Endodermal cell (in vitro differentiated cells): ENCODE measurements at regions not wholly inside any gene's neighbourhood (a gene's known extent, or its start where the extent isn't known, plus 50 kb on each side); places are given as distances from the start of the nearest gene placed in this dataset.
A peak's percentile ranks its signal among the peaks of the same experiment; 100 is the strongest.

ENCODE experiments used
- DNase-seq: peaks from one replicate; pipeline ENCODE4 v3.0.0-alpha.2; 2017
- H3K27ac ChIP-seq: 2 replicates; pipeline ENCODE4 v1.5.1; 2013; ENCODE audit warnings: mild to moderate bottlenecking, low read depth, low read length, moderate library complexity
- H3K27me3 ChIP-seq: 2 replicates; pipeline ENCODE4 v1.6.1; 2013; ENCODE audit warnings: mild to moderate bottlenecking, low read length, moderate library complexity; ENCODE audit not compliant: insufficient read depth, control insufficient read depth, poor library complexity, severe bottlenecking
- H3K36me3 ChIP-seq: 2 replicates; pipeline ENCODE4 v1.7.0; 2013; ENCODE audit warnings: mild to moderate bottlenecking, low read length, moderate library complexity; ENCODE audit not compliant: control insufficient read depth, insufficient read depth
- H3K4me1 ChIP-seq: one replicate; pipeline ENCODE4 v1.7.0; 2013; ENCODE audit warnings: low read length; ENCODE audit not compliant: control insufficient read depth, insufficient read depth
- H3K4me3 ChIP-seq: 2 replicates; pipeline ENCODE4 v1.5.1; 2013; ENCODE audit warnings: mild to moderate bottlenecking, low read length, moderate library complexity
- H3K9ac ChIP-seq: 2 replicates; pipeline ENCODE4 v1.6.1; 2013; ENCODE audit warnings: mild to moderate bottlenecking, low read length, moderate library complexity; ENCODE audit not compliant: poor library complexity, severe bottlenecking; ENCODE audit errors: extremely low read depth
- H3K9me3 ChIP-seq: 2 replicates; pipeline ENCODE4 v1.6.1; 2013; ENCODE audit warnings: mild to moderate bottlenecking, low read length, moderate library complexity; ENCODE audit not compliant: control insufficient read depth
- H3K27ac Mint-ChIP-seq: 2 replicates; pipeline ENCODE4 v1.8.0; 2020; ENCODE audit warnings: mixed read lengths
- H3K27me3 Mint-ChIP-seq: 2 replicates; pipeline ENCODE4 v1.8.0; 2021; ENCODE audit warnings: mild to moderate bottlenecking, mixed read lengths; ENCODE audit not compliant: insufficient read depth
- H3K36me3 Mint-ChIP-seq: 2 replicates; pipeline ENCODE4 v1.8.0; 2020; ENCODE audit warnings: low read depth, mixed read lengths
- H3K4me1 Mint-ChIP-seq: 2 replicates; pipeline ENCODE4 v1.8.0; 2020; ENCODE audit warnings: mixed read lengths
- H3K4me3 Mint-ChIP-seq: 2 replicates; pipeline ENCODE4 v1.8.0; 2020; ENCODE audit warnings: mild to moderate bottlenecking, moderate library complexity, mixed read lengths
- H3K9me3 Mint-ChIP-seq: 2 replicates; pipeline ENCODE4 v1.8.0; 2020; ENCODE audit warnings: mild to moderate bottlenecking, mixed read lengths
- CTCF ChIP-seq: fragments of 200-600 bp; sonication (generic); conservative IDR thresholded peaks from 2 replicates; pipeline ENCODE4 v1.5.0; 2021; ENCODE audit warnings: antibody characterized with exemption, mild to moderate bottlenecking
- WGBS, 2 experiments: methylation state at CpG; one replicate each; pipeline versions ENCODE4 v1.1.5 to v1.1.7; 2013; ENCODE audit warnings: missing lambda C conversion rate in 2 of 2, mixed read lengths in 1 of 2; ENCODE audit not compliant: insufficient coverage in 1 of 2, insufficient read length in 1 of 2; 5-methylcytosine and 5-hydroxymethylcytosine counted together

DNA sequence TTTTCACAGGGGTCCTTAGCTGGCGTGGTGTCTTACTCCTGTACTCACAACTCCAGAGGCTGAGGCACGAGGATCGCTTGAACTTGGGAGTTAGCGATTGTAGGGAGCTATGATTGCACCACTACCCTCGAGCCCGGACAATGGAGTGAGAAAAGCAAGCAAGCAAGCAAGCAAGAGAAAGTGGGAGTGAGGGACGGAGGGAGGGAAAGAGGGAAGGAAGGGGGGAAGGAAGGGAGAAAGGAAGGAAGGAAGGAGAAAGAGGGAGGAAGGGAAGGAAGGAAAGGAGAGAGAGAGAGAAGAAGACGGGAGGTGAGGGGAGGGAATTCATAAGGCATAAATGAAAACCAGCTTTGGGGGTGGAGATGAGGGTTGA lies 120.5 kb downstream of the TRIM27 start:
- peaks cover 82% of the 10 kb centered on the region for H3K27me3 Mint-ChIP-seq
- 7 to 9% methylated on average over 8 of the region's 8 CpGs for WGBS, 2 experiments
- Histone ChIP-seq H3K36me3 (no peaks in the 10 kb centered on the region), H3K9ac (no peak overlapping the region), H3K9me3 (no peaks in the 10 kb centered on the region), H3K27me3 (peaks cover 46% of the 10 kb centered on the region), H3K4me1 (no peaks in the 10 kb centered on the region), H3K27ac (no peak overlapping the region), H3K4me3 (peak overlapping the region; percentile 73)
- H3K4me3 Mint-ChIP-seq: peak overlapping the region; percentile 41
- TF ChIP-seq CTCF: no peak
- H3K36me3 Mint-ChIP-seq: no peaks in the 10 kb centered on the region
- peaks cover 7% of the 10 kb centered on the region for H3K4me1 Mint-ChIP-seq
- no peaks in the 10 kb centered on the region for H3K9me3 Mint-ChIP-seq
- H3K27ac Mint-ChIP-seq: no peak overlapping the region
- no peak for DNase-seq

GRCh38 chr6:28807682-28808280 lies 116.0 kb downstream of the TRIM27 start:
- peaks cover 89% of the 10 kb centered on the region for H3K27me3 Mint-ChIP-seq
- TF ChIP-seq CTCF: no peak
- 4 to 8% methylated on average over 7 to 12 of the region's 12 CpGs for WGBS, 2 experiments

DNA sequence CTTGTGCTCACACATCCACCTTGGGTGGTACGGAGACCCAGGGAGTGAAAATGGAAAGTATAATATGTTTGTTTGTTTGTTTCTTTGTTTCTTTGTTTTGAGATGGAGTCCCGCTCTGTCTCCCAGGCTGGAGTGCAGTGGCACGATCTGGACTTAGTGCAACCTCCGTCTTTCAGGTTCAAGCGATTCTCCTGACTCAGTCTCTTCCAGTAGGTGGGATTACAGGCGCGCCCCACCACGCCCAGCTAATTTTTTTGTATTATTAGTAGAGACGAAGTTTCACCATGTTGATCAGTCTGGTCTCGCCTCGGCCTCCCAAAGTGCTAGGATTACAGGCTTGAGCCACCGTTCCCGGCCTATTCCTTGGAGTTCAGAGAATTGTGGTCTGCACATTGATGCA lies 115.4 kb downstream of the TRIM27 start:
- no peak for DNase-seq
- no peaks in the 10 kb centered on the region for H3K9me3 ChIP-seq
- H3K27ac ChIP-seq: no peak overlapping the region
- H3K36me3 ChIP-seq: no peaks in the 10 kb centered on the region
- Mint-ChIP-seq H3K4me3 (peak overlapping the region; percentile 61), H3K36me3 (no peaks in the 10 kb centered on the region), H3K27me3 (peaks cover 89% of the 10 kb centered on the region), H3K4me1 (peaks cover 19% of the 10 kb centered on the region), H3K9me3 (no peaks in the 10 kb centered on the region), H3K27ac (no peak overlapping the region)
- no peak for TF ChIP-seq CTCF
- no peaks in the 10 kb centered on the region for H3K4me1 ChIP-seq
- 16 to 43% methylated on average over 10 to 13 of the region's 13 CpGs for WGBS, 2 experiments
- H3K27me3 ChIP-seq: peaks cover 80% of the 10 kb centered on the region
- H3K9ac ChIP-seq: peak overlapping the region; percentile 9
- H3K4me3 ChIP-seq: peak overlapping the region; percentile 96

More at GRCh38 chr6:28807682-28808280, 116.0 kb downstream of the TRIM27 start:
- Histone ChIP-seq H3K36me3 (no peaks in the 10 kb centered on the region), H3K27me3 (peaks cover 80% of the 10 kb centered on the region), H3K4me3 (peak overlapping the region; percentile 96), H3K27ac (no peak overlapping the region), H3K9me3 (no peaks in the 10 kb centered on the region), H3K4me1 (no peaks in the 10 kb centered on the region), H3K9ac (peak overlapping the region; percentile 9)
- DNase-seq: peak; percentile 94
- Mint-ChIP-seq H3K27ac (no peak overlapping the region), H3K4me1 (peaks cover 21% of the 10 kb centered on the region), H3K9me3 (no peaks in the 10 kb centered on the region), H3K36me3 (no peaks in the 10 kb centered on the region), H3K4me3 (peak overlapping the region; percentile 61)
